Ovary (tissue), 7 donors: ENCODE measurements at regions not wholly inside any gene's neighbourhood (a gene's known extent, or its start where the extent isn't known, plus 50 kb on each side); places are given as distances from the start of the nearest gene placed in this dataset.
"Not testable (repeated sequence)": the region's sequence is repeated elsewhere in the genome, so short reads cannot be mapped to it uniquely, and the experiment has no call there.

ENCODE experiments used
- DNase-seq, 5 donors: peaks; one replicate each; pipeline ENCODE4 v3.0.0-alpha.2; 2019 to 2020
- H3K27ac ChIP-seq, 2 donors: fragments of 200-600 bp; one replicate each; pipeline versions ENCODE4 v1.5.1 to v1.8.0; 2019 to 2022
- H3K27me3 ChIP-seq: fragments of 200-600 bp; one replicate; pipeline ENCODE4 v1.8.0; 2022
- H3K36me3 ChIP-seq: fragments of 200-600 bp; sonication (generic); one replicate; pipeline ENCODE4 v1.5.1; 2019
- H3K4me1 ChIP-seq: one replicate; pipeline ENCODE4 v1.8.1; 2013; ENCODE audit warnings: mild to moderate bottlenecking, moderate library complexity; ENCODE audit not compliant: insufficient read depth
- H3K4me3 ChIP-seq: fragments of 200-600 bp; sonication (generic); one replicate; pipeline ENCODE4 v1.5.1; 2017
- H3K9me3 ChIP-seq, 2 donors: fragments of 200-600 bp in 1 of 2; sonication (generic) in 1 of 2; one replicate each; pipeline versions ENCODE4 v1.5.1 to v1.8.1; 2013 to 2019; ENCODE audit warnings: mild to moderate bottlenecking in 1 of 2, moderate library complexity in 1 of 2
- CTCF ChIP-seq, 3 donors: fragments of 450-650 bp in 2 of 3; fragments of 200-600 bp in 1 of 3; IDR thresholded peaks; one replicate each; pipeline versions ENCODE4 v1.5.1 to v1.8.0; 2016 to 2022; ENCODE audit warnings: antibody characterized with exemption in 3 of 3, mild to moderate bottlenecking in 1 of 3
- EP300 ChIP-seq: sonication (generic); formaldehyde crosslinking; IDR thresholded peaks from one replicate; pipeline ENCODE4 v1.6.1; 2017; ENCODE audit warnings: antibody characterized with exemption
- POLR2A ChIP-seq: fragments of 450-650 bp; IDR thresholded peaks from one replicate; pipeline ENCODE4 v1.6.1; 2017; ENCODE audit warnings: antibody characterized with exemption, mild to moderate bottlenecking, moderate library complexity
- WGBS, 3 donors: extraction: QIAGEN DNeasy Blood & Tissue Kit in 1 of 3; methylation state at CpG; one replicate each; pipeline versions ENCODE4 v1.1.5 to v1.1.7; 2013 to 2017; 5-methylcytosine and 5-hydroxymethylcytosine counted together
- intact Hi-C, 4 donors: fragments of 100-400 bp; cut with DNase I; formaldehyde crosslinking; loops; one replicate each; pipeline versions ENCODE4 v1.11.0 to v1.15.1; 2022 to 2023
- donor health status: DM: no; HTN: no; CAD: no; lungs with moderate emphysema.
- donor health status: DM: no; HTN: no; CAD: no.
- donor health status: Bipolar disorder and iron deficiency.
- donor health status: DM: no; HTN: no; CAD: no.
- donor health status: DM: yes; HTN: yes; CAD: no.

GRCh38 chr12:72889791-72890190, 617.6 kb downstream of the TRHDE start:
- 59 to 67% (median 63%) methylated on average over 1 of the region's 1 CpG for WGBS, 3 donors
- no peaks in the 10 kb centered on the region for H3K9me3 ChIP-seq
- no peak for TF ChIP-seq CTCF (IDR thresholded peaks at IDR 0.05)
- TF ChIP-seq EP300 = no peak
- TF ChIP-seq POLR2A = no peak
- intact Hi-C loops = no loop called here
- H3K36me3 ChIP-seq = no peaks in the 10 kb centered on the region
- no peak for DNase-seq
- H3K4me1 ChIP-seq = no peaks in the 10 kb centered on the region
- no peaks in the 10 kb centered on the region for H3K27me3 ChIP-seq
- H3K27ac ChIP-seq = no peak overlapping the region
- no peak overlapping the region for H3K4me3 ChIP-seq

GRCh38 chr12:72901685-72902084, 629.5 kb downstream of the TRHDE start:
- H3K4me1 ChIP-seq = no peaks in the 10 kb centered on the region
- no peak for DNase-seq
- no peak overlapping the region for H3K4me3 ChIP-seq
- TF ChIP-seq EP300 = no peak
- no peak for TF ChIP-seq POLR2A
- no peak for TF ChIP-seq CTCF (IDR thresholded peaks at IDR 0.05)
- no peaks in the 10 kb centered on the region for H3K27me3 ChIP-seq
- 88 to 95% (median 88%) methylated on average over 1 of the region's 1 CpG for WGBS, 3 donors
- no peaks in the 10 kb centered on the region for H3K9me3 ChIP-seq
- intact Hi-C loops = no loop called here
- no peaks in the 10 kb centered on the region for H3K36me3 ChIP-seq
- H3K27ac ChIP-seq = no peak overlapping the region

- no peak for DNase-seq
- H3K9me3 ChIP-seq = no peaks in the 10 kb centered on the region
- no peak overlapping the region for H3K27ac ChIP-seq
- H3K27me3 ChIP-seq = peaks cover 2% of the 10 kb centered on the region
- no peaks in the 10 kb centered on the region for H3K4me1 ChIP-seq
- no peaks in the 10 kb centered on the region for H3K36me3 ChIP-seq
- intact Hi-C loops = no loop called here
- TF ChIP-seq EP300 = no peak
- no peak for TF ChIP-seq POLR2A
- no peak for TF ChIP-seq CTCF (IDR thresholded peaks at IDR 0.05)
- 92 to 97% (median 95%) methylated on average over 2 of the region's 2 CpGs for WGBS, 3 donors
- no peak overlapping the region for H3K4me3 ChIP-seq
Observed at GRCh38 chr12:72925716-72926115, 653.5 kb downstream of the TRHDE start.

- H3K4me3 ChIP-seq, H3K4me1 ChIP-seq, H3K9me3 ChIP-seq, intact Hi-C loops, H3K36me3 ChIP-seq, DNase-seq, H3K27me3 ChIP-seq, H3K27ac ChIP-seq: not testable (repeated sequence)
- 88 to 94% (median 91%) methylated on average over 7 of the region's 7 CpGs for WGBS, 3 donors
Observed at GRCh38 chr12:72931838-72932237, 659.7 kb downstream of the TRHDE start.

- TF ChIP-seq POLR2A (no peak), CTCF (IDR thresholded peaks at IDR 0.05) (no peak), EP300 (no peak)
- WGBS, 3 donors = 85 to 90% (median 87%) methylated on average over 1 of the region's 1 CpG
Observed at GRCh38 chr12:72937486-72937885, 665.3 kb downstream of the TRHDE start.

More at GRCh38 chr12:72937486-72937885, 665.3 kb downstream of the TRHDE start:
- Histone ChIP-seq H3K27me3 (no peaks in the 10 kb centered on the region), H3K4me3 (no peak overlapping the region), H3K4me1 (no peaks in the 10 kb centered on the region), H3K36me3 (no peaks in the 10 kb centered on the region), H3K27ac (no peak overlapping the region), H3K9me3 (no peaks in the 10 kb centered on the region)
- no peak for DNase-seq
- intact Hi-C loops = no loop called here
